HepG2 (cell line): ENCODE measurements at regions not wholly inside any gene's neighbourhood (a gene's known extent, or its start where the extent isn't known, plus 50 kb on each side); places are given as distances from the start of the nearest gene placed in this dataset.
A peak's percentile ranks its signal among the peaks of the same experiment; 100 is the strongest.

ENCODE experiments used
- ATAC-seq: fragments of 200-7000 bp; cut with Tn5 transposase; 3 replicates; pipeline ENCODE4 v1.9.1; 2020; ENCODE audit warnings: mild to moderate bottlenecking, moderate library complexity
- BruUV-seq: library from RNA; stranded (reverse); fragments of 400-500 nt; replicated peaks from 2 replicates; lab custom pipeline; 2021; lab: Mats Ljungman, UMichigan
- CTCF ChIA-PET: fragments of 300-600 bp; formaldehyde crosslinking; extraction: SDS; loops from one replicate; lab custom pipeline; 2021; ENCODE audit warnings: low total read pairs, inconsistent platforms, low intra/inter-chr PET ratio; lab: Yijun Ruan, JAX
- POLR2A ChIA-PET: fragments of 350-600 bp; sonication (Branson Sonifier 250); formaldehyde crosslinking; loops from one replicate; lab custom pipeline; 2020; ENCODE audit warnings: antibody characterized with exemption, inconsistent platforms; lab: Yijun Ruan, JAX
- DNase-seq: peaks from one replicate; pipeline ENCODE4 v3.0.0-alpha.2; 2015; ENCODE audit warnings: low spot score
- FAIRE-seq: peaks from 3 replicates; lab custom pipeline; 2011; peaks lifted over from hg19 to GRCh38; lab: Jason Lieb, UNC
- H2AFZ ChIP-seq: one replicate; pipeline ENCODE4 v1.6.1; 2011; ENCODE audit warnings: low read length, inconsistent platforms
- H3K27ac ChIP-seq: fragments of 300-600 bp; 3 replicates; pipeline ENCODE4 v1.8.0; 2011; ENCODE audit warnings: mixed run types, mild to moderate bottlenecking, mixed read lengths, low read length, inconsistent platforms; ENCODE audit not compliant: insufficient read depth; ENCODE audit errors: extremely low read length
- H3K27me3 ChIP-seq, 2 experiments: fragments of 200-600 bp in 1 of 2; 2 replicates in 1 of 2; 3 replicates in 1 of 2; pipeline versions ENCODE4 v1.6.0 to v1.8.0; 2011; ENCODE audit warnings: low read length in 2 of 2, mild to moderate bottlenecking in 2 of 2, moderate library complexity in 2 of 2, inconsistent platforms in 1 of 2; ENCODE audit not compliant: insufficient read depth in 2 of 2, control insufficient read depth in 1 of 2
- H3K36me3 ChIP-seq, 2 experiments: fragments of 200-600 bp in 1 of 2; replicated peaks in 1 of 2; 2 replicates in 1 of 2; 3 replicates in 1 of 2; pipeline versions ENCODE4 v1.5.1 to v1.8.0; 2011; ENCODE audit warnings: low read length in 2 of 2, inconsistent platforms in 1 of 2; ENCODE audit not compliant: insufficient read depth in 2 of 2, control insufficient read depth in 1 of 2
- H3K4me1 ChIP-seq: 2 replicates; pipeline ENCODE4 v1.5.1; 2012; ENCODE audit warnings: low read length, inconsistent platforms; ENCODE audit not compliant: insufficient read depth
- H3K4me2 ChIP-seq: 2 replicates; pipeline ENCODE4 v1.6.0; 2011; ENCODE audit warnings: low read depth, low read length, inconsistent platforms
- H3K4me3 ChIP-seq, 3 experiments: fragments of 200-600 bp in 1 of 3; sonication (generic), shearing (Covaris generic) in 1 of 3; replicated peaks in 1 of 3; 2 replicates each; pipeline ENCODE4 v1.5.1; 2011 to 2016; ENCODE audit warnings: low read length in 3 of 3, inconsistent platforms in 2 of 3, low read depth in 2 of 3, mild to moderate bottlenecking in 2 of 3, control low read depth in 1 of 3, mixed read lengths in 1 of 3; ENCODE audit not compliant: insufficient read depth in 1 of 3
- H3K79me2 ChIP-seq: one replicate; pipeline ENCODE4 v1.6.1; 2011; ENCODE audit warnings: low read length, inconsistent platforms; ENCODE audit not compliant: insufficient read depth
- H3K9ac ChIP-seq: 2 replicates; pipeline ENCODE4 v1.6.0; 2011; ENCODE audit warnings: mild to moderate bottlenecking, low read depth, low read length, inconsistent platforms; ENCODE audit not compliant: insufficient read depth
- H3K9me3 ChIP-seq: 2 replicates; pipeline ENCODE4 v1.5.1; 2012; ENCODE audit warnings: mild to moderate bottlenecking, low read length
- H4K20me1 ChIP-seq: 2 replicates; pipeline ENCODE4 v1.6.0; 2011; ENCODE audit warnings: inconsistent platforms, mild to moderate bottlenecking, low read length, moderate library complexity; ENCODE audit not compliant: insufficient read depth
- DR1 ChIP-seq: sonication (generic); formaldehyde crosslinking; IDR thresholded peaks from 2 replicates; pipeline ENCODE4 v1.8.0; 2021; ENCODE audit warnings: mild to moderate bottlenecking, missing genetic modification reagents, inconsistent platforms
- KDM5B ChIP-seq: sonication (generic); formaldehyde crosslinking; IDR thresholded peaks from 2 replicates; pipeline ENCODE4 v1.4.0; 2020; ENCODE audit warnings: missing genetic modification reagents, mild to moderate bottlenecking, borderline replicate concordance
- NFATC3 ChIP-seq: sonication (generic); formaldehyde crosslinking; IDR thresholded peaks from 2 replicates; pipeline ENCODE4 v1.5.1; 2020; ENCODE audit warnings: mild to moderate bottlenecking, missing genetic modification reagents
- PRPF4 ChIP-seq: fragments of 200-400 bp; formaldehyde crosslinking; IDR thresholded peaks from 2 replicates; pipeline ENCODE4 v1.6.1; 2016; ENCODE audit warnings: low read length, low read depth; ENCODE audit not compliant: poor library complexity, severe bottlenecking
- SP1 ChIP-seq, 2 experiments: fragments of 450-650 bp in 1 of 2; sonication (generic) in 1 of 2; formaldehyde crosslinking in 1 of 2; IDR thresholded peaks; 2 replicates each; pipeline versions ENCODE4 v1.4.0 to v1.6.1; 2016 to 2020; ENCODE audit warnings: missing genetic modification reagents in 1 of 2
- ZNF101 ChIP-seq: sonication (generic); formaldehyde crosslinking; IDR thresholded peaks from 2 replicates; pipeline ENCODE4 v1.4.0; 2020; ENCODE audit warnings: mild to moderate bottlenecking, low read depth, missing genetic modification reagents, borderline replicate concordance
- ZNF274 ChIP-seq: sonication (generic); formaldehyde crosslinking; IDR thresholded peaks from 2 replicates; pipeline ENCODE4 v1.5.1; 2020; ENCODE audit warnings: mild to moderate bottlenecking, missing genetic modification reagents
- ZNF790 ChIP-seq: sonication (generic); formaldehyde crosslinking; IDR thresholded peaks from 2 replicates; pipeline ENCODE4 v1.8.0; 2022; ENCODE audit warnings: missing genetic modification reagents, mild to moderate bottlenecking, borderline replicate concordance
- ZNF878 ChIP-seq: sonication (generic); formaldehyde crosslinking; IDR thresholded peaks from 2 replicates; pipeline ENCODE4 v1.8.1; 2023; ENCODE audit warnings: mild to moderate bottlenecking, missing genetic modification reagents, moderate library complexity
- WGBS: methylation state at CpG from one replicate; pipeline ENCODE4 v1.1.6; 2017; ENCODE audit warnings: low lambda C conversion rate; 5-methylcytosine and 5-hydroxymethylcytosine counted together
- in situ Hi-C: cut with HindIII; loops from 2 replicates; pipeline ENCODE4 v1.10.0; 2017; ENCODE audit warnings: low pct_unique_long_range_greater_than_20kb; ENCODE audit not compliant: extremely low pct_ligation_motif_present
- intact Hi-C: fragments of 100-400 bp; cut with micrococcal nuclease; formaldehyde crosslinking; loops from one replicate; pipeline ENCODE4 v1.10.0; 2022; ENCODE audit not compliant: unreplicated experiment
- TF ChIP-seq, protein P1 (sequence below): sonication (generic); formaldehyde crosslinking; IDR thresholded peaks from 2 replicates; pipeline ENCODE4 v1.8.1; 2023; ENCODE audit warnings: mild to moderate bottlenecking, moderate library complexity, missing genetic modification reagents
- TF ChIP-seq, protein P2 (sequence below): sonication (generic); formaldehyde crosslinking; IDR thresholded peaks from 2 replicates; pipeline ENCODE4 v1.5.1; 2020; ENCODE audit warnings: missing genetic modification reagents, mild to moderate bottlenecking, borderline replicate concordance
- TF ChIP-seq, protein P3 (sequence below): sonication (generic); formaldehyde crosslinking; IDR thresholded peaks from 2 replicates; pipeline ENCODE4 v1.5.0; 2020; ENCODE audit warnings: mild to moderate bottlenecking, missing genetic modification reagents

DNA sequence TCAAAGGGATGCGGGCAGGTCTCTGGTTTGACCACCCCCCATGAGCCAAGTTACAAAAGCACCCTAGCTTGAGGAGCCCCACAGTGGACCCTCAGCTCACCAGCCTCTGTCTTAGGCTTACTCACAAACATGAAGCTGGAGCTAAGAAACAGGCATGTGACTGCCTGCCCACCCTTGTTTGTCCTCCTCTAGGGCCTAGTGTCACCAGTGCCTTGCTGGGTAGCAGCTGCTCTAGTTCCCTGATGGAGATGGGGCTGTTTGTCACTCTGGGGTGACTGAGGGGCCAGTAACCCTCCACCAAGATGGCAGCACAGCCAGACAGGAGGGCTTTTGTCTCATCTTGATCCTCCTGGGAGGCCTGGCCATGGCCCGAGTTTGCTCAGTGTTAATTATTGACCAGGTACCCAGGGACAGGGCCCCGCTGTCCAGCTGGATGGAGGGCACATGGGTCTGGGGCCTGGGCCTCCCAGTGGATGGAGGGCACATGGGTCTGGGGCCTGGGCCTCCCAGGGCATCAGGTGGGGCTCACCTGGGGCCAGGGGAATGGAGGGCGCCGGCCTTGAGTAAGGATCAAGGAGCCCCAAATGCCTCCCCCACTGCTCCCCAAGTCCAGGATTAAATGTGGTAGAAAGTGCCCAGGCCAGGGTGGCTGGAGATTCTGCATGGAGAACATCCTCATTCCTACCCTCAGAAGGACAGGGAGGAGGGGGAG, 185.9 kb upstream of the HAAO start (continued):
- TF ChIP-seq ZNF878 (CRISPR knock-in tag) (no peak), ZNF101 (CRISPR knock-in tag) (no peak; the same call in 1 of the 2 replicates)
- TF ChIP-seq, protein P1, sequence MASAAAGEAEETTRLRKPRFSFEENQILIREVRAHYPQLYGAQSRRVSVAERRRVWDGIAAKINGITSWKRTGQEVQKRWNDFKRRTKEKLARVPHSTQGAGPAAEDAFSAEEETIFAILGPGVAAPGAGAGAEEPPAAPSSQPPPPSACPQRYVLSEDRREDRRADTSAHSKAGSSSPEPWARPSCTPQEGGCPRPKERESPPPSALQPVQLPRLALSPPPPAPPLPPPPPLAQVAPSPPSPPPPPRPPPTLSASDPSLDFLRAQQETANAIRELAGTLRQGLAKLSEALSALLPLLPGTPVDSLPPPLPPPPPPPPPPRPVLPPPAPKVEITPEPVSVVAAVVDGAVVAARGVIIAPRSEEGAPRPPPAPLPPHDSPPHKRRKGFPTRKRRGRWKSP (CRISPR knock-in tag) = no peak

DNA sequence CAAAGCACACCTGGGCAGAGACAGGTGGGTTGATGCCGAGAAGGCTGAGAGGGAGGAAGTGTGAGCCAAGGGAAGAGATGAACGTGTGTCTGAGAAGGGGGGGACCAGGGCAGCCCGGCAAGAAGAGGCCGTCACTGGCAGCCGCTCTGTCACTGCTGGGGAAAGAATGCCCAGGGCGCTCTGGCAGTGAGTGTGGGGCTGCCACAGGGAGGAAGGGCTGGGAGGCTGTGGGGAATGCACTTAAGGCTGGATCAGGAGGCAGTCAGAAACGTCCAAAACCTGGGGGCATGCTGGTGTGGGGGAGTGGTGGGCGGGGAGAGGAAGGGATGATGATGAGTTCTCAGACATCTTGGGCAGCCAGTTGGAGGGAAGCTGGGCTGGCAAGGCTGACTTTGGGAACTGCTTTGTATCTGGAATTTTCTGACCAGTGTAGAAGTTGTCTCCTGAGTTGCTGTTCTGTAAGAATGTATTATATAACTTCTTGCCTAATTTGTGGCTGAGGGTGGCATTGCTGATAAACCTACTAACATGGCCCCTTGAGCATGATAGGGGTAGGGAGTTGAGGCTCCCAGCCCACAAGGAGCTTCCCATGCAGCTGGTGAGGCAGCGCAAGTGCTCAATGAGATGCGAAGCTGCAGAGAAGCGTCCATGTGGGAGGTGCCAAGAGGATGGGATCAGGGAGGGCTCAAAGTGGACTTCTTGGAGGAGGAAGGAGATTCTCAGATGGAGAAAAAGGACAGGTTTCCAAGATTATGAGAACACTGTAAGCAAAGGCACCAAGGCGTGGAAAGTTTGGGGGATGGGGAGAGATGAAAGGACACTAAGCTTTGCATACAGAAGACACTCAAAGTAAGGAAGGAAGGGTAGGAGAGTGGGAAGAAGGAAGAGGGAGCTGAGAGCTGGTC, 185.1 kb upstream of the HAAO start:
- intact Hi-C loops = loop anchor here (2.0 to 10.0 kb wide), 4 partner anchors 110 to 507 kb away; no protein-coding TSS in a partner anchor
- H2AFZ ChIP-seq = no peak overlapping the region
- no peaks in the 10 kb centered on the region for H3K9me3 ChIP-seq
- in situ Hi-C loops = loop anchor here (5.0 kb wide), 3 partner anchors 45 to 250 kb away; partner anchors contain the start of gene ZFP36L2
- 93% methylated on average over 12 of the region's 12 CpGs for WGBS
- FAIRE-seq = no peak
- H3K9ac ChIP-seq = peak overlapping the region; percentile 61
- DNase-seq = no peak
- peaks cover 98% of the 10 kb centered on the region for H3K4me1 ChIP-seq
- peak overlapping the region; percentile 93 for H3K27ac ChIP-seq
- ATAC-seq = no peak
- 0 out of 6 replicates have a peak overlapping the region, but pooled peaks of 1 of the 3 experiments have one; percentile 25 for H3K4me3 ChIP-seq
- BruUV-seq = no TSS peak
- H3K27me3 ChIP-seq = no peaks in the 10 kb centered on the region
- no peaks in the 10 kb centered on the region for H3K79me2 ChIP-seq
- no peaks in the 10 kb centered on the region for H3K36me3 ChIP-seq
- ChIA-PET POLR2A (interaction anchor here (0.6 to 12.9 kb wide), 46 partner anchors 11 to 486 kb away, joined by 3 to 555 read pairs (median 7); partner anchors contain the start of genes HAAO and ZFP36L2), CTCF (no interaction called here)
- peak overlapping the region; percentile 79 for H3K4me2 ChIP-seq
- no peaks in the 10 kb centered on the region for H4K20me1 ChIP-seq
- TF ChIP-seq SP1 (IDR thresholded peaks at IDR 0.05) (no peak), SP1 (CRISPR knock-in tag; IDR thresholded peaks at IDR 0.05) (no peak), PRPF4 (no peak), NFATC3 (CRISPR knock-in tag) (peak; percentile 65; the same call in 1 of the 2 replicates), KDM5B (no peak), DR1 (no peak), ZNF790 (CRISPR knock-in tag) (no peak), ZNF274 (CRISPR knock-in tag) (peak; percentile 24; the same call in 1 of the 2 replicates)
- TF ChIP-seq, protein P2, sequence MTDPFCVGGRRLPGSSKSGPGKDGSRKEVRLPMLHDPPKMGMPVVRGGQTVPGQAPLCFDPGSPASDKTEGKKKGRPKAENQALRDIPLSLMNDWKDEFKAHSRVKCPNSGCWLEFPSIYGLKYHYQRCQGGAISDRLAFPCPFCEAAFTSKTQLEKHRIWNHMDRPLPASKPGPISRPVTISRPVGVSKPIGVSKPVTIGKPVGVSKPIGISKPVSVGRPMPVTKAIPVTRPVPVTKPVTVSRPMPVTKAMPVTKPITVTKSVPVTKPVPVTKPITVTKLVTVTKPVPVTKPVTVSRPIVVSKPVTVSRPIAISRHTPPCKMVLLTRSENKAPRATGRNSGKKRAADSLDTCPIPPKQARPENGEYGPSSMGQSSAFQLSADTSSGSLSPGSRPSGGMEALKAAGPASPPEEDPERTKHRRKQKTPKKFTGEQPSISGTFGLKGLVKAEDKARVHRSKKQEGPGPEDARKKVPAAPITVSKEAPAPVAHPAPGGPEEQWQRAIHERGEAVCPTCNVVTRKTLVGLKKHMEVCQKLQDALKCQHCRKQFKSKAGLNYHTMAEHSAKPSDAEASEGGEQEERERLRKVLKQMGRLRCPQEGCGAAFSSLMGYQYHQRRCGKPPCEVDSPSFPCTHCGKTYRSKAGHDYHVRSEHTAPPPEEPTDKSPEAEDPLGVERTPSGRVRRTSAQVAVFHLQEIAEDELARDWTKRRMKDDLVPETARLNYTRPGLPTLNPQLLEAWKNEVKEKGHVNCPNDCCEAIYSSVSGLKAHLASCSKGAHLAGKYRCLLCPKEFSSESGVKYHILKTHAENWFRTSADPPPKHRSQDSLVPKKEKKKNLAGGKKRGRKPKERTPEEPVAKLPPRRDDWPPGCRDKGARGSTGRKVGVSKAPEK (CRISPR knock-in tag) = no peak
- TF ChIP-seq, protein P3, sequence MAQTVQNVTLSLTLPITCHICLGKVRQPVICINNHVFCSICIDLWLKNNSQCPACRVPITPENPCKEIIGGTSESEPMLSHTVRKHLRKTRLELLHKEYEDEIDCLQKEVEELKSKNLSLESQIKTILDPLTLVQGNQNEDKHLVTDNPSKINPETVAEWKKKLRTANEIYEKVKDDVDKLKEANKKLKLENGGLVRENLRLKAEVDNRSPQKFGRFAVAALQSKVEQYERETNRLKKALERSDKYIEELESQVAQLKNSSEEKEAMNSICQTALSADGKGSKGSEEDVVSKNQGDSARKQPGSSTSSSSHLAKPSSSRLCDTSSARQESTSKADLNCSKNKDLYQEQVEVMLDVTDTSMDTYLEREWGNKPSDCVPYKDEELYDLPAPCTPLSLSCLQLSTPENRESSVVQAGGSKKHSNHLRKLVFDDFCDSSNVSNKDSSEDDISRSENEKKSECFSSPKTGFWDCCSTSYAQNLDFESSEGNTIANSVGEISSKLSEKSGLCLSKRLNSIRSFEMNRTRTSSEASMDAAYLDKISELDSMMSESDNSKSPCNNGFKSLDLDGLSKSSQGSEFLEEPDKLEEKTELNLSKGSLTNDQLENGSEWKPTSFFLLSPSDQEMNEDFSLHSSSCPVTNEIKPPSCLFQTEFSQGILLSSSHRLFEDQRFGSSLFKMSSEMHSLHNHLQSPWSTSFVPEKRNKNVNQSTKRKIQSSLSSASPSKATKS (CRISPR knock-in tag) = no peak
